WTC11 (cell line): ENCODE measurements at regions not wholly inside any gene's neighbourhood (a gene's known extent, or its start where the extent isn't known, plus 50 kb on each side); places are given as distances from the start of the nearest gene placed in this dataset.

ENCODE experiments used
- ATAC-seq: fragments of 200-7000 bp; cut with Tn5 transposase; 2 replicates; pipeline ENCODE4 v1.10.0; 2021; ENCODE audit warnings: mild to moderate bottlenecking, moderate library complexity
- CTCF ChIA-PET: fragments of 300-600 bp; sonication (Branson Sonifier 250); formaldehyde crosslinking; loops from one replicate; lab custom pipeline; 2021; ENCODE audit warnings: antibody characterized with exemption; lab: Charles Lee
- POLR2A ChIA-PET: fragments of 350-600 bp; sonication (Branson Sonifier 250); formaldehyde crosslinking; loops from one replicate; lab custom pipeline; 2021; ENCODE audit warnings: antibody characterized with exemption; lab: Charles Lee
- DNase-seq: peaks from one replicate; pipeline ENCODE4 v3.0.0; 2021; ENCODE audit warnings: low spot score
- H3K27ac Mint-ChIP-seq: 2 replicates; pipeline ENCODE4 v1.8.0; 2021; ENCODE audit warnings: mixed read lengths
- H3K27me3 Mint-ChIP-seq: 2 replicates; pipeline ENCODE4 v1.8.0; 2021; ENCODE audit warnings: low read depth, mild to moderate bottlenecking, moderate library complexity, mixed read lengths
- H3K36me3 Mint-ChIP-seq: 2 replicates; pipeline ENCODE4 v1.8.0; 2021; ENCODE audit warnings: mixed read lengths
- H3K4me1 Mint-ChIP-seq: 2 replicates; pipeline ENCODE4 v1.8.0; 2022; ENCODE audit warnings: mixed read lengths
- H3K4me3 Mint-ChIP-seq: 2 replicates; pipeline ENCODE4 v1.8.0; 2021; ENCODE audit warnings: mild to moderate bottlenecking, moderate library complexity, mixed read lengths
- H3K9me3 Mint-ChIP-seq: 2 replicates; pipeline ENCODE4 v1.8.0; 2021; ENCODE audit warnings: mixed read lengths
- CBFB ChIP-seq: sonication (generic); formaldehyde crosslinking; IDR thresholded peaks from 2 replicates; pipeline ENCODE4 v1.8.1; 2022; ENCODE audit warnings: mild to moderate bottlenecking, low read depth, missing genetic modification reagents
- CREM ChIP-seq: sonication (generic); formaldehyde crosslinking; IDR thresholded peaks from 2 replicates; pipeline ENCODE4 v1.8.1; 2022; ENCODE audit warnings: mild to moderate bottlenecking, missing genetic modification reagents, moderate library complexity
- ESRRA ChIP-seq: sonication (generic); formaldehyde crosslinking; IDR thresholded peaks from 2 replicates; pipeline ENCODE4 v1.8.1; 2022; ENCODE audit warnings: mild to moderate bottlenecking, missing genetic modification reagents, borderline replicate concordance
- FOXJ3 ChIP-seq: sonication (generic); formaldehyde crosslinking; IDR thresholded peaks from 2 replicates; pipeline ENCODE4 v1.9.0; 2021; ENCODE audit warnings: missing genetic modification reagents, mild to moderate bottlenecking, borderline replicate concordance
- GABPB1 ChIP-seq: sonication (generic); formaldehyde crosslinking; IDR thresholded peaks from 2 replicates; pipeline ENCODE4 v1.8.1; 2023; ENCODE audit warnings: mild to moderate bottlenecking, missing genetic modification reagents
- GTF2I ChIP-seq: fragments of 250-450 bp; sonication (Bioruptor Pico); conservative IDR thresholded peaks from 2 replicates; pipeline ENCODE4 v1.4.0; 2021; ENCODE audit warnings: mild to moderate bottlenecking
- IRF2 ChIP-seq: sonication (generic); formaldehyde crosslinking; IDR thresholded peaks from 2 replicates; pipeline ENCODE4 v1.8.0; 2022; ENCODE audit warnings: low read depth, missing genetic modification reagents, borderline replicate concordance
- JAZF1 ChIP-seq: fragments of 250-450 bp; sonication (Bioruptor Pico); IDR thresholded peaks from 2 replicates; pipeline ENCODE4 v1.9.0; 2021; ENCODE audit warnings: moderate library complexity, mild to moderate bottlenecking, inconsistent platforms
- JUN ChIP-seq: sonication (generic); formaldehyde crosslinking; IDR thresholded peaks from 2 replicates; pipeline ENCODE4 v1.8.0; 2023; ENCODE audit warnings: mild to moderate bottlenecking, missing genetic modification reagents
- NR1H2 ChIP-seq: sonication (generic); formaldehyde crosslinking; IDR thresholded peaks from 2 replicates; pipeline ENCODE4 v1.9.0; 2021; ENCODE audit warnings: mild to moderate bottlenecking, moderate library complexity, missing genetic modification reagents
- SMAD3 ChIP-seq: sonication (generic); formaldehyde crosslinking; IDR thresholded peaks from 2 replicates; pipeline ENCODE4 v1.8.0; 2022; ENCODE audit warnings: missing genetic modification reagents, mild to moderate bottlenecking, borderline replicate concordance
- SP1 ChIP-seq: sonication (generic); formaldehyde crosslinking; conservative IDR thresholded peaks from 2 replicates; pipeline ENCODE4 v1.8.1; 2022; ENCODE audit warnings: missing genetic modification reagents
- ZNF121 ChIP-seq: sonication (generic); formaldehyde crosslinking; IDR thresholded peaks from 2 replicates; pipeline ENCODE4 v1.8.0; 2023; ENCODE audit warnings: missing genetic modification reagents
- ZNF232 ChIP-seq: sonication (generic); formaldehyde crosslinking; IDR thresholded peaks from 2 replicates; pipeline ENCODE4 v1.8.0; 2022; ENCODE audit warnings: mild to moderate bottlenecking, missing genetic modification reagents
- ZNF396 ChIP-seq: fragments of 250-450 bp; sonication (Bioruptor Pico); IDR thresholded peaks from 2 replicates; pipeline ENCODE4 v1.8.0; 2021; ENCODE audit warnings: mild to moderate bottlenecking, moderate library complexity, borderline replicate concordance
- ZNF416 ChIP-seq: fragments of 250-450 bp; sonication (Bioruptor Pico); IDR thresholded peaks from 2 replicates; pipeline ENCODE4 v1.9.0; 2021; ENCODE audit warnings: mild to moderate bottlenecking, inconsistent platforms
- ZNF423 ChIP-seq: fragments of 250-450 bp; sonication (Bioruptor Pico); IDR thresholded peaks from 2 replicates; pipeline ENCODE4 v2.1.2; 2022; ENCODE audit warnings: mild to moderate bottlenecking, moderate library complexity
- TF ChIP-seq, protein P1 (sequence below): sonication (generic); formaldehyde crosslinking; IDR thresholded peaks from 2 replicates; pipeline ENCODE4 v1.8.0; 2022; ENCODE audit warnings: missing genetic modification reagents
- TF ChIP-seq, protein P2 (sequence below): fragments of 250-450 bp; sonication (Bioruptor Pico); IDR thresholded peaks from 2 replicates; pipeline ENCODE4 v1.9.0; 2021; ENCODE audit warnings: moderate library complexity, mild to moderate bottlenecking, inconsistent platforms, borderline replicate concordance
- TF ChIP-seq, protein P3 (sequence below): fragments of 250-450 bp; sonication (Bioruptor Pico); IDR thresholded peaks from 2 replicates; pipeline ENCODE4 v1.9.0; 2021; ENCODE audit warnings: mild to moderate bottlenecking
- TF ChIP-seq, protein P4 (sequence below): sonication (generic); formaldehyde crosslinking; IDR thresholded peaks from 2 replicates; pipeline ENCODE4 v1.8.1; 2022; ENCODE audit warnings: mild to moderate bottlenecking, missing genetic modification reagents, moderate library complexity, borderline replicate concordance
- TF ChIP-seq, protein P5 (sequence below): sonication (generic); formaldehyde crosslinking; conservative IDR thresholded peaks from 2 replicates; pipeline ENCODE4 v1.8.1; 2023; ENCODE audit warnings: mild to moderate bottlenecking, low read depth, missing genetic modification reagents, moderate library complexity
- TF ChIP-seq, protein P6 (sequence below): sonication (generic); formaldehyde crosslinking; IDR thresholded peaks from 2 replicates; pipeline ENCODE4 v1.8.0; 2022; ENCODE audit warnings: mild to moderate bottlenecking, missing genetic modification reagents
- TF ChIP-seq, protein P7 (sequence below): sonication (generic); formaldehyde crosslinking; IDR thresholded peaks from 2 replicates; pipeline ENCODE4 v1.8.1; 2023; ENCODE audit warnings: mild to moderate bottlenecking, moderate library complexity, missing genetic modification reagents

DNA sequence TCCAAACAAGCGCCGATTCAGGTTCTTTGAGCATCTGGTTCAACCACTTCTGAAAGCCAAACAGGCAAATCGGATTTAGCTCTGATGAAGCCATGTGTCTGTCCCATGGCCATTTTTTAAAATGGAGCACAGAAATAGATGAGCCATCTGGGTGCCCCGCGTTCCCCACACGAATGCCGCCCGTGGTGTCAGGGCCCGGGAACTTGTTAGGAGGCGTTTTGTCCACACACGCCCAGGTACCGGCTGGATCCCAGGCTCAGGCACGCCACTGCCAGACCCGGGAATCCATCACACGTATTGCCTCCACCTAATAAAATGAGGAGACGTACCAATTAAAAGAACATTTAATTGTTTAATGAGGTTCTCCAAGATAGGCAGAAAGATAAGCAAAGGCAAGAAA lies 374.4 kb upstream of the SALL3 start (continued):
- TF ChIP-seq, protein P1, sequence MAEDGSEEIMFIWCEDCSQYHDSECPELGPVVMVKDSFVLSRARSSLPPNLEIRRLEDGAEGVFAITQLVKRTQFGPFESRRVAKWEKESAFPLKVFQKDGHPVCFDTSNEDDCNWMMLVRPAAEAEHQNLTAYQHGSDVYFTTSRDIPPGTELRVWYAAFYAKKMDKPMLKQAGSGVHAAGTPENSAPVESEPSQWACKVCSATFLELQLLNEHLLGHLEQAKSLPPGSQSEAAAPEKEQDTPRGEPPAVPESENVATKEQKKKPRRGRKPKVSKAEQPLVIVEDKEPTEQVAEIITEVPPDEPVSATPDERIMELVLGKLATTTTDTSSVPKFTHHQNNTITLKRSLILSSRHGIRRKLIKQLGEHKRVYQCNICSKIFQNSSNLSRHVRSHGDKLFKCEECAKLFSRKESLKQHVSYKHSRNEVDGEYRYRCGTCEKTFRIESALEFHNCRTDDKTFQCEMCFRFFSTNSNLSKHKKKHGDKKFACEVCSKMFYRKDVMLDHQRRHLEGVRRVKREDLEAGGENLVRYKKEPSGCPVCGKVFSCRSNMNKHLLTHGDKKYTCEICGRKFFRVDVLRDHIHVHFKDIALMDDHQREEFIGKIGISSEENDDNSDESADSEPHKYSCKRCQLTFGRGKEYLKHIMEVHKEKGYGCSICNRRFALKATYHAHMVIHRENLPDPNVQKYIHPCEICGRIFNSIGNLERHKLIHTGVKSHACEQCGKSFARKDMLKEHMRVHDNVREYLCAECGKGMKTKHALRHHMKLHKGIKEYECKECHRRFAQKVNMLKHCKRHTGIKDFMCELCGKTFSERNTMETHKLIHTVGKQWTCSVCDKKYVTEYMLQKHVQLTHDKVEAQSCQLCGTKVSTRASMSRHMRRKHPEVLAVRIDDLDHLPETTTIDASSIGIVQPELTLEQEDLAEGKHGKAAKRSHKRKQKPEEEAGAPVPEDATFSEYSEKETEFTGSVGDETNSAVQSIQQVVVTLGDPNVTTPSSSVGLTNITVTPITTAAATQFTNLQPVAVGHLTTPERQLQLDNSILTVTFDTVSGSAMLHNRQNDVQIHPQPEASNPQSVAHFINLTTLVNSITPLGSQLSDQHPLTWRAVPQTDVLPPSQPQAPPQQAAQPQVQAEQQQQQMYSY = no peak
- TF ChIP-seq ZNF232 (CRISPR knock-in tag) (no peak), JUN (no peak), FOXJ3 (CRISPR knock-in tag) (no peak)
- TF ChIP-seq, protein P2, sequence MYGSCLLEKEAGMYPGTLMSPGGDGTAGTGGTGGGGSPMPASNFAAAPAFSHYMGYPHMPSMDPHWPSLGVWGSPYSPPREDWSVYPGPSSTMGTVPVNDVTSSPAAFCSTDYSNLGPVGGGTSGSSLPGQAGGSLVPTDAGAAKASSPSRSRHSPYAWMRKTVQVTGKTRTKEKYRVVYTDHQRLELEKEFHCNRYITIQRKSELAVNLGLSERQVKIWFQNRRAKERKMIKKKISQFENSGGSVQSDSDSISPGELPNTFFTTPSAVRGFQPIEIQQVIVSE (CRISPR knock-in tag) = no peak
- TF ChIP-seq, protein P3, sequence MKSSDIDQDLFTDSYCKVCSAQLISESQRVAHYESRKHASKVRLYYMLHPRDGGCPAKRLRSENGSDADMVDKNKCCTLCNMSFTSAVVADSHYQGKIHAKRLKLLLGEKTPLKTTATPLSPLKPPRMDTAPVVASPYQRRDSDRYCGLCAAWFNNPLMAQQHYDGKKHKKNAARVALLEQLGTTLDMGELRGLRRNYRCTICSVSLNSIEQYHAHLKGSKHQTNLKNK (CRISPR knock-in tag) = no peak

DNA sequence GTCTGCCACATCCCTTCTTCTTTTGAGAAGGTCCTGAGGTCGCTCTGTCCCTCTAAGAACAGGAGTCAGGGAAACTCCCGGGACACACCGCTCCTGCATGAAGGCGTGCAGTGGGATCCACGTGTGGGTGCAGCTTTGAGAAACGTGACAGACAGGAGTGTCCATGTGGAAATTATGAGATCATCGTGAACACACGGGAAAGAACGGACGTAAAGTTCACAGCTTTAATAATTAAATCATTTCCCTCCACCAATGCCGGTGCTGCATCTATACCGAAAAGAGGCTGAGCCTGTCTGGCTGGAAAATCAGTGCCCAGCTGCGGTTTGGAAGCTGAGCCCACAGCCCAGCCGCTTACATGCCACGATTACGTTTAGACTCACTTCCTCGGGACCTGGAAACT lies 372.4 kb upstream of the SALL3 start:
- ChIA-PET CTCF (no interaction called here), POLR2A (no interaction called here)
- ATAC-seq = no peak
- peaks cover 19% of the 10 kb centered on the region for H3K36me3 Mint-ChIP-seq
- H3K9me3 Mint-ChIP-seq = peaks cover 50% of the 10 kb centered on the region
- TF ChIP-seq, protein P4, sequence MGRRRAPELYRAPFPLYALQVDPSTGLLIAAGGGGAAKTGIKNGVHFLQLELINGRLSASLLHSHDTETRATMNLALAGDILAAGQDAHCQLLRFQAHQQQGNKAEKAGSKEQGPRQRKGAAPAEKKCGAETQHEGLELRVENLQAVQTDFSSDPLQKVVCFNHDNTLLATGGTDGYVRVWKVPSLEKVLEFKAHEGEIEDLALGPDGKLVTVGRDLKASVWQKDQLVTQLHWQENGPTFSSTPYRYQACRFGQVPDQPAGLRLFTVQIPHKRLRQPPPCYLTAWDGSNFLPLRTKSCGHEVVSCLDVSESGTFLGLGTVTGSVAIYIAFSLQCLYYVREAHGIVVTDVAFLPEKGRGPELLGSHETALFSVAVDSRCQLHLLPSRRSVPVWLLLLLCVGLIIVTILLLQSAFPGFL (CRISPR knock-in tag) = no peak
- TF ChIP-seq IRF2 (CRISPR knock-in tag) = no peak
- TF ChIP-seq, protein P2 (CRISPR knock-in tag) = no peak
- no peak for TF ChIP-seq ESRRA (CRISPR knock-in tag)
- no peak for TF ChIP-seq CBFB (CRISPR knock-in tag)
- TF ChIP-seq ZNF396 (CRISPR knock-in tag) = no peak
- TF ChIP-seq, protein P5, sequence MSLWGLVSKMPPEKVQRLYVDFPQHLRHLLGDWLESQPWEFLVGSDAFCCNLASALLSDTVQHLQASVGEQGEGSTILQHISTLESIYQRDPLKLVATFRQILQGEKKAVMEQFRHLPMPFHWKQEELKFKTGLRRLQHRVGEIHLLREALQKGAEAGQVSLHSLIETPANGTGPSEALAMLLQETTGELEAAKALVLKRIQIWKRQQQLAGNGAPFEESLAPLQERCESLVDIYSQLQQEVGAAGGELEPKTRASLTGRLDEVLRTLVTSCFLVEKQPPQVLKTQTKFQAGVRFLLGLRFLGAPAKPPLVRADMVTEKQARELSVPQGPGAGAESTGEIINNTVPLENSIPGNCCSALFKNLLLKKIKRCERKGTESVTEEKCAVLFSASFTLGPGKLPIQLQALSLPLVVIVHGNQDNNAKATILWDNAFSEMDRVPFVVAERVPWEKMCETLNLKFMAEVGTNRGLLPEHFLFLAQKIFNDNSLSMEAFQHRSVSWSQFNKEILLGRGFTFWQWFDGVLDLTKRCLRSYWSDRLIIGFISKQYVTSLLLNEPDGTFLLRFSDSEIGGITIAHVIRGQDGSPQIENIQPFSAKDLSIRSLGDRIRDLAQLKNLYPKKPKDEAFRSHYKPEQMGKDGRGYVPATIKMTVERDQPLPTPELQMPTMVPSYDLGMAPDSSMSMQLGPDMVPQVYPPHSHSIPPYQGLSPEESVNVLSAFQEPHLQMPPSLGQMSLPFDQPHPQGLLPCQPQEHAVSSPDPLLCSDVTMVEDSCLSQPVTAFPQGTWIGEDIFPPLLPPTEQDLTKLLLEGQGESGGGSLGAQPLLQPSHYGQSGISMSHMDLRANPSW = no peak
- TF ChIP-seq, protein P6, sequence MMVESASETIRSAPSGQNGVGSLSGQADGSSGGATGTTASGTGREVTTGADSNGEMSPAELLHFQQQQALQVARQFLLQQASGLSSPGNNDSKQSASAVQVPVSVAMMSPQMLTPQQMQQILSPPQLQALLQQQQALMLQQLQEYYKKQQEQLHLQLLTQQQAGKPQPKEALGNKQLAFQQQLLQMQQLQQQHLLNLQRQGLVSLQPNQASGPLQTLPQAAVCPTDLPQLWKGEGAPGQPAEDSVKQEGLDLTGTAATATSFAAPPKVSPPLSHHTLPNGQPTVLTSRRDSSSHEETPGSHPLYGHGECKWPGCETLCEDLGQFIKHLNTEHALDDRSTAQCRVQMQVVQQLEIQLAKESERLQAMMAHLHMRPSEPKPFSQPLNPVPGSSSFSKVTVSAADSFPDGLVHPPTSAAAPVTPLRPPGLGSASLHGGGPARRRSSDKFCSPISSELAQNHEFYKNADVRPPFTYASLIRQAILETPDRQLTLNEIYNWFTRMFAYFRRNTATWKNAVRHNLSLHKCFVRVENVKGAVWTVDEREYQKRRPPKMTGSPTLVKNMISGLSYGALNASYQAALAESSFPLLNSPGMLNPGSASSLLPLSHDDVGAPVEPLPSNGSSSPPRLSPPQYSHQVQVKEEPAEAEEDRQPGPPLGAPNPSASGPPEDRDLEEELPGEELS (CRISPR knock-in tag) = no peak
- TF ChIP-seq SMAD3 = no peak
- TF ChIP-seq, protein P7, sequence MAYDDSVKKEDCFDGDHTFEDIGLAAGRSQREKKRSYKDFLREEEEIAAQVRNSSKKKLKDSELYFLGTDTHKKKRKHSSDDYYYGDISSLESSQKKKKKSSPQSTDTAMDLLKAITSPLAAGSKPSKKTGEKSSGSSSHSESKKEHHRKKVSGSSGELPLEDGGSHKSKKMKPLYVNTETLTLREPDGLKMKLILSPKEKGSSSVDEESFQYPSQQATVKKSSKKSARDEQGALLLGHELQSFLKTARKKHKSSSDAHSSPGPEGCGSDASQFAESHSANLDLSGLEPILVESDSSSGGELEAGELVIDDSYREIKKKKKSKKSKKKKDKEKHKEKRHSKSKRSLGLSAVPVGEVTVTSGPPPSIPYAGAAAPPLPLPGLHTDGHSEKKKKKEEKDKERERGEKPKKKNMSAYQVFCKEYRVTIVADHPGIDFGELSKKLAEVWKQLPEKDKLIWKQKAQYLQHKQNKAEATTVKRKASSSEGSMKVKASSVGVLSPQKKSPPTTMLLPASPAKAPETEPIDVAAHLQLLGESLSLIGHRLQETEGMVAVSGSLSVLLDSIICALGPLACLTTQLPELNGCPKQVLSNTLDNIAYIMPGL (CRISPR knock-in tag) = no peak
- no peak for TF ChIP-seq ZNF423 (CRISPR knock-in tag)
- no peak for TF ChIP-seq SP1 (CRISPR knock-in tag)
- no peak for TF ChIP-seq ZNF416 (CRISPR knock-in tag)
- no peak for TF ChIP-seq JUN
- TF ChIP-seq GTF2I (CRISPR knock-in tag) = no peak
- no peak for TF ChIP-seq JAZF1 (CRISPR knock-in tag)
- TF ChIP-seq CREM (CRISPR knock-in tag) = no peak
- TF ChIP-seq GABPB1 (CRISPR knock-in tag) = no peak
- TF ChIP-seq NR1H2 = no peak
- TF ChIP-seq ZNF121 (CRISPR knock-in tag) = no peak
- no peaks in the 10 kb centered on the region for H3K4me1 Mint-ChIP-seq
- no peak overlapping the region for H3K27ac Mint-ChIP-seq
- no peak for DNase-seq
- H3K4me3 Mint-ChIP-seq = no peak overlapping the region
- H3K27me3 Mint-ChIP-seq = no peaks in the 10 kb centered on the region
